ENCODE measurements at regions not wholly inside any gene's neighbourhood (a gene's known extent, or its start where the extent isn't known, plus 50 kb on each side); places are given as distances from the start of the nearest gene placed in this dataset.

- no peak for DNase-seq (ENCODE audit: low spot score)
These were observed 359.7 kb downstream of the FAM181B start for GRCh38 chr11:82373781-82374542.

- DNase-seq (ENCODE audit: low spot score), result peak; percentile 63
These were observed 368.3 kb downstream of the FAM181B start for GRCh38 chr11:82365351-82365750.

GRCh38 chr11:82356316-82356715, 377.3 kb downstream of the FAM181B start:
- no peak for DNase-seq (ENCODE audit: low spot score)

GRCh38 chr11:82355313-82355823, 378.3 kb downstream of the FAM181B start:
- no peak for DNase-seq (ENCODE audit: low spot score)

GRCh38 chr11:82326853-82327252, 406.8 kb downstream of the FAM181B start:
- no peak for DNase-seq (ENCODE audit: low spot score)

GRCh38 chr11:82321206-82321605, 412.5 kb downstream of the FAM181B start:
- DNase-seq (ENCODE audit: low spot score), result no peak

DNA sequence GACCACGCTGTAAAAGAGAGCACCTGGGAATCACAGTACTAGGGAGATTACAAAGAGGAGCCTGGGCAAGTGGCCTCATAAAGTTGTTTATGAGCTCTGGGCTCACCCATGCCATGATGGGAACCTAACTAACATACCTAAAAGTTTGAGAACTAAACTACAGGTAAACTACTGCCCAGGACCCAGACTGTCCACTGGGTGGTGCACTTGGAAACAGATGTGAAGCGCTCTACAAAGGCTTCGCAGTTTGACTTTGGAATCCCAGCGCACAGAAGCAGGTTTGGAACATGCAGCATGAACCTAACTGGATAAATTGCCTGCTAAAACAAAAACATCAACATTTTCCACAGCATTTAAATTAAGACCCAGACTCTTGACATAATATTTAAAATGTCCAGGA, 418.6 kb downstream of the FAM181B start:
- no peak for DNase-seq (ENCODE audit: low spot score)

GRCh38 chr11:82308979-82309378, 424.7 kb downstream of the FAM181B start:
- DNase-seq (ENCODE audit: low spot score), result no peak

DNA sequence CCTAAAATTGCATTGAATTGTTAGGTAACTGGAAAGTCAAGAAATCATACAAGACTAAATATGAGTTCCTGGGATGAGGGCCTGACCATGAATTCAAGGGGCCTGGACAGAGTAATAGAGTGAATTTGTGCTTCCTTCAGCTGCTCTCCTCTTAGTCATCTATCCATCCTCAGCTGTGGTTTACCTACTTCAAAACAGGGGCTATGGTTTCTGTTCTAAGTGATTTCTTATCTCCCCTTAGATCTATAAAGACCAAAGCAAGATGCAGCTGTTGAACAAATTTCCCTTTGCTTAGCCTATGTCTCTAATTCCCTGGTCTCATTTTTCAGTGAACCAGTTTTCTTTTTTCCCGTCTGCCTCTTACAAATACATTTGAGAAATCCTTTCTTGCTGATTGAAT, 428.5 kb downstream of the FAM181B start:
- no peak for DNase-seq (ENCODE audit: low spot score)

GRCh38 chr11:82303671-82304070, 430.0 kb downstream of the FAM181B start:
- DNase-seq (ENCODE audit: low spot score), result no peak

GRCh38 chr11:82288471-82288870, 445.2 kb downstream of the FAM181B start:
- DNase-seq (ENCODE audit: low spot score), result no peak

- DNase-seq (ENCODE audit: low spot score), result no peak
These were observed 462.8 kb downstream of the FAM181B start for GRCh38 chr11:82270870-82271269.

DNA sequence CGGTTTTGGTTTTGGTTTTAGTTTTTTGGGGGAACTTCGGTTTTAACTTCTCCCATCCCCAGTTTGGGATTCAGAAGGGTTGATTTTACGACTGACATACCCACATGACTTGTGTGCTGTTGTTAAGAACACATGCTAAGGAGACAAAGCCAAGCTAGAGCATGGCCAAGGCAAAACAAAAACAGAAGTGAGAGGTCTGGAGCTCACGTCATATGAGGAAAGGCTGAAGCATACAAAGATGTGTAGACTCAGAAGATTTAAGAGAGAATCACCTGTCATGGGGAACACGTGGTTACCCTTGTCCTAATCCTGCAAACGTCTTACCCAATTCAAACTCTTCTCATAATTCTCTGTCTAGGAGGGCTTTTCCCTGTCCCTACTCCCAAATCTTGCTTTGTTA, 465.0 kb downstream of the FAM181B start:
- DNase-seq (ENCODE audit: low spot score), result no peak

DNA sequence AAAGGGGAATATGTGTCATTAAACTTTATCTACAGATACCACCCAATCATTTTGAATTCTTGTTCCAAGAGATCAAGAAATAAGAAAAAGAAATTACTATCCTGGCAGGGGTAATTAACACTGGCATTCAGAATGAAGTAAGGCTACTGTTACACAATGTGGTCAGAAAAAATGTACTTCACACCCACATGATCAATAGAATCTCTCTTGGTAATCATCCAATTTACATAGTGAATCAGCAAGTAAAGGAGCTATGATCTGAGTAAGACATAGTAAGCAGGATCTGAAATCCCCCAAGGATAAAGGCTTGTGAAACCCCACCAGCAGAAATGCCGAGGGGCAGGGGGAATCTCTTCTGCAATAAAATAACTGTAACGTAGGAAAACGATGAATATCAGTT, 466.5 kb downstream of the FAM181B start:
- no peak for DNase-seq (ENCODE audit: low spot score)

- no peak for DNase-seq (ENCODE audit: low spot score)
These were observed 472.3 kb downstream of the FAM181B start for GRCh38 chr11:82261367-82261766.

DNA sequence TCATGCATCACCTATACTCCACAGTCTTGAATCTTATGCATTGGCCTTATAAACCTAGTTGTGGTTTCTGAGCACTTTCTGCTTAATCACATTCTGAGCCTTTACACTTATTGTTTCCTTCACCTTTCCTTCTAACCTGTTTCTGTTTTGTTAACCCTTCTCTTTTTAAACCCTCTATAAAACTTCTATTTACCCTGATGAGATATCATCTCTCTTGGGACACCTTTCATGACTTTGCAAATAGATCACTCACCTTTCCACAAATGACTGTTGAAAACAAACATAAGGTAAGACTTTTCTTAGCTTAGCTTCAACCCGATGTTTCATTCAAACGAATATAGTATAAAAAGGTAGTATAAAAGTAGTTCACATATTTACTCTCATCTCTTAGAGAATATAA, 483.6 kb downstream of the FAM181B start:
- no peak for DNase-seq (ENCODE audit: low spot score)

GRCh38 chr11:82246926-82247325, 486.7 kb downstream of the FAM181B start:
- no peak for DNase-seq (ENCODE audit: low spot score)

DNA sequence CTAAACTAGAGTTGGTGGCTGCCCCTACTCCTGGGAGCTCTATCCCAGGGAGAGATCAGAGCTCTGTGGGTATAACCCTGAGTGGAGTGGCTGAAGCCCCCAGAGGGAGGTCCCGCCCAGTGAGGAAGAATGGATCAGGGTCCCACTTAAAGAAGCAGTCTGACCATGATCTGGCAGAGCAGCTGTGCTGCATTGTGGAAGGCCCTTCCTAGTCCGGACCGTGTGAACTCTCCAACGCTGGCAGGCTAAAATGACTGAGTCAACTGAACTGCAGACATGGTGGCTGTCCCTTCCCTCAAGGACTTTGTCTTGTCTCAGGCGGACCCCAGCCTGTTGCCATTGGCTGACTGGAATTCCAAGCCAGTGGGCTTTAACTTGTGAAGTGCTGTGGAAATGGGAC, 494.2 kb downstream of the FAM181B start:
- no peak for DNase-seq (ENCODE audit: low spot score)

- DNase-seq (ENCODE audit: low spot score), result peak; percentile 26
These were observed 499.4 kb downstream of the FAM181B start for GRCh38 chr11:82234256-82234655.

DNA sequence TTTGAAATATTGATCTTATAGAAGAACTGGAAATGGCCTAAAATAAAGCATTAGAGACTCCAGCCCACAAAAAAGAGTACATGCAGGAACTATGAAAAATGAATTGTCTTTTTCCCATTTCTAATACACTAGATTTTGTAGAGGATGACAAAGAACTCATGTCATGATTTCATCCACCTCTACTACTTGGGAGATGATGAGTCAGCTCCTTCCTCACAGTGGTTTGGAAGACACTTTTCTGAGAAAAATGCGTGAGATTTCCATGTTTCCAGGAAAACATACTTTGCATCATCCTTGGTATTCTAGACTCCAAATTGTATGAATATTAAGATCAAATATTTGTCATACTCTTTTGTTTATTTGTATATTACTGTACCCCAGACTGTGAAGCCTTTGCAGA, 500.5 kb downstream of the FAM181B start:
- DNase-seq (ENCODE audit: low spot score), result peak; percentile 12

- no peak for DNase-seq (ENCODE audit: low spot score)
These were observed 504.3 kb downstream of the FAM181B start for GRCh38 chr11:82229341-82229740.

DNA sequence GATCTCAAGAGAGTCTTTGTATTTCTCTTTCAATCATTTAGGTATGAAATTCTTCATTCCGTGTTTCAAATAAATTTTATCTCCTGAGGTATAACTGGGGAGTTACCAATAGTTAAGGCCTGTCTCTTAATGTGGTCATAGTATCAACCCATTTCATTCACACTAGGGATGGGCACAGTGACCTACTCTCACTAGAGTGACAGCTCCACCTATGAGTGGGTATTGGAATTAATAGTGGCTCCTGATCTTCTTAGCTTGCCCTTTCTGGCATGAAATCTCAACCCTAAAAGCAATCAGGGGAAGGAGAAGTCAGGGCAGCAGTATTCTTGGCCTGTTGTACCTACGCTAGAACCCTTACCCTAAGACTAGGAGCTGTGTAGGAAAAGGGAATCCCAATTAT, 507.7 kb downstream of the FAM181B start:
- DNase-seq (ENCODE audit: low spot score), result no peak

DNA sequence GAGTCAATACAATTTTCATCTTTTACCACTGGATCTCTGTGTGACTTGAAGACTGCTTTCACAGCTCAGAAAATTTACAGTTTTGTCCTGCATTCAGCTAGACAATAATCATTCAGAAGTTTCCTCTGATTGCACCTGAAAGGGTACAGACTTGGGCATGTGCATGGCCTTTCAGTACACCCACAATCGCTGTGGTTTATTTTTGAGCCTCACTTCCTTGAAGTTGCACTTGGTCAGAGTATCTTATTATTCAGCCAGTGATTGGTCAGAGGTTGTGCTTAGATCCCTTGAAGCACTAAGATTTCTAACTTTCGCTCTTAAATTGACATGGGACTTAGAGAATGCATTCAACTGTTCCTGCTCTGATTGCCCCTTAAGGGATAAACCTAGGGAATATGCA, 508.2 kb downstream of the FAM181B start:
- no peak for DNase-seq (ENCODE audit: low spot score)

- DNase-seq (ENCODE audit: low spot score), result no peak
These were observed 516.6 kb downstream of the FAM181B start for GRCh38 chr11:82216927-82217570.

Measured in putamen (tissue), 1 donor.